Psoas muscle (tissue), 7 donors: ENCODE measurements at regions not wholly inside any gene's neighbourhood (a gene's known extent, or its start where the extent isn't known, plus 50 kb on each side); places are given as distances from the start of the nearest gene placed in this dataset.

Experiments
- ATAC-seq, 4 donors: fragments of 200-7000 bp; cut with Tn5 transposase; one replicate each; pipeline ENCODE4 v1.9.1; 2020; ENCODE audit warnings: moderate library complexity in 3 of 4, mild to moderate bottlenecking in 2 of 4
- DNase-seq, 2 donors: peaks; one replicate each; pipeline ENCODE4 v3.0.0-alpha.2; 2020
- H3K27ac ChIP-seq: fragments of 200-600 bp; one replicate; pipeline ENCODE4 v1.8.0; 2022
- H3K27me3 ChIP-seq, 3 donors: fragments of 200-600 bp in 1 of 3; one replicate each; pipeline versions ENCODE4 v1.6.1 to v1.8.0; 2013 to 2022; ENCODE audit warnings: low read length in 2 of 3, mild to moderate bottlenecking in 2 of 3, moderate library complexity in 1 of 3; ENCODE audit not compliant: insufficient read depth in 3 of 3
- H3K36me3 ChIP-seq, 2 donors: fragments of 200-600 bp in 1 of 2; one replicate each; pipeline versions ENCODE4 v1.6.1 to v1.8.0; 2013 to 2022; ENCODE audit warnings: low read depth in 1 of 2, mild to moderate bottlenecking in 1 of 2, moderate library complexity in 1 of 2; ENCODE audit not compliant: insufficient read depth in 1 of 2
- H3K4me1 ChIP-seq: fragments of 200-600 bp; one replicate; pipeline ENCODE4 v1.8.0; 2022
- H3K4me3 ChIP-seq: fragments of 200-600 bp; one replicate; pipeline ENCODE4 v1.8.0; 2022; ENCODE audit warnings: mild to moderate bottlenecking
- H3K9me3 ChIP-seq: fragments of 200-600 bp; one replicate; pipeline ENCODE4 v1.8.0; 2022
- WGBS, 3 donors: extraction: QIAGEN DNeasy Blood & Tissue Kit; methylation state at CpG; one replicate each; pipeline versions ENCODE4 v1.1.6 to v1.1.7; 2013; 5-methylcytosine and 5-hydroxymethylcytosine counted together
- intact Hi-C, 2 donors: fragments of 100-400 bp; cut with DNase I; formaldehyde crosslinking; loops; one replicate each; pipeline versions ENCODE4 v1.11.0 to v1.14.2; 2022
- TF ChIP-seq, protein P1 (sequence below): fragments of 200-600 bp; IDR thresholded peaks from one replicate; pipeline ENCODE4 v1.8.0; 2022; ENCODE audit warnings: antibody characterized with exemption
- donor health status: healthy with polysubstance abuse.
- donor health status: DM: no; HTN: no; CAD: no; lungs with moderate emphysema.
- donor health status: Bipolar disorder and iron deficiency.
- donor health status: healthy.
- donor health status: DM: yes; HTN: yes; CAD: no.
- donor health status: DM: no; HTN: no; CAD: no.
- donor health status: DM: yes; HTN: yes; CAD: no.

DNA sequence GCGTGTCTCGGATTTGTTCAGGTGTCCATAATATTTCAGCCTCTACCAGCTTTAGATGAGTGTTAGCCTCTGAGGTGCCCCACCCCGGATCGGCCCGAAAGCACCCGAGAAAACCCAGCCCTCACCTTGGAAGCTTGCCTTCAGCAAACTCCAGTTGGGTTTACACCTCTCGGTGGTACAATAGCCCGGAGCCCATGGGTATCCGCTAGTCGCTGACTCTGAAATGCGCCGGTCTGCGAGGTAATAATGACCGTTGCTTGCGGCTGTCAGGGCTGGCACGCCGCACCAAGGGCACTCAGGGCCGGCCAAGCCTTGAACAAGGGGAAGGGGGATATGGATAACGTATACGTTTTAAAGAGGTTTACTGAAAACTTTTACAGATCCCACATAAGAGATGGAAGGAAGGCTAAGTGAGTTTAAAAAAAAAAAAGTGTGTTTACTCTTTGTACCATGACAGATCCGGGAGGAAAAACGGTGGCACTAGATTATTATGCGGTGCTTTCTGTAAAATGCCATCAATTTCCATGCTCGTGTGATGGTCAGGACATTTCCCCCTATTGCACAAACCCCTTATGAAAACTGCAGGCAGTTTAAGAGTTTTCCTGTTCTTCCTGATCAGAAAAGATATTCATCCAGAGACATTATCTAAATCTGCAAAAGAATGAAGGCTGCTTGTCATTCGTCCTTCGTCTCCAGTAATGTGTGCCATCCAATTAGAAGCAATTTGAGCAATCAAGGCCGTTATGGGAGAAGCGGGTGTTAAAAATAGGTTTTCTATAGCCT, 124.2 kb downstream of the TMEM161B start:
- intact Hi-C loops = loop anchor here (10.0 kb wide), 3 partner anchors 120 to 530 kb away; partner anchors contain the start of gene TMEM161B (in 1 of the 2)
- TF ChIP-seq, protein P1, sequence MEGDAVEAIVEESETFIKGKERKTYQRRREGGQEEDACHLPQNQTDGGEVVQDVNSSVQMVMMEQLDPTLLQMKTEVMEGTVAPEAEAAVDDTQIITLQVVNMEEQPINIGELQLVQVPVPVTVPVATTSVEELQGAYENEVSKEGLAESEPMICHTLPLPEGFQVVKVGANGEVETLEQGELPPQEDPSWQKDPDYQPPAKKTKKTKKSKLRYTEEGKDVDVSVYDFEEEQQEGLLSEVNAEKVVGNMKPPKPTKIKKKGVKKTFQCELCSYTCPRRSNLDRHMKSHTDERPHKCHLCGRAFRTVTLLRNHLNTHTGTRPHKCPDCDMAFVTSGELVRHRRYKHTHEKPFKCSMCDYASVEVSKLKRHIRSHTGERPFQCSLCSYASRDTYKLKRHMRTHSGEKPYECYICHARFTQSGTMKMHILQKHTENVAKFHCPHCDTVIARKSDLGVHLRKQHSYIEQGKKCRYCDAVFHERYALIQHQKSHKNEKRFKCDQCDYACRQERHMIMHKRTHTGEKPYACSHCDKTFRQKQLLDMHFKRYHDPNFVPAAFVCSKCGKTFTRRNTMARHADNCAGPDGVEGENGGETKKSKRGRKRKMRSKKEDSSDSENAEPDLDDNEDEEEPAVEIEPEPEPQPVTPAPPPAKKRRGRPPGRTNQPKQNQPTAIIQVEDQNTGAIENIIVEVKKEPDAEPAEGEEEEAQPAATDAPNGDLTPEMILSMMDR = no peak
- ATAC-seq (no peak), DNase-seq (peak in 1 of 2 donors; percentile 50)
- Histone ChIP-seq H3K36me3 (no peaks in the 10 kb centered on the region), H3K27me3 (peaks cover 6 to 60% (median 14%) of the 10 kb centered on the region in 3 donors), H3K27ac (no peak overlapping the region), H3K4me3 (peak overlapping the region; percentile 70), H3K4me1 (peaks cover 8% of the 10 kb centered on the region), H3K9me3 (no peaks in the 10 kb centered on the region)
- WGBS, 3 donors = 6 to 11% (median 10%) methylated on average over 28 of the region's 28 CpGs

DNA sequence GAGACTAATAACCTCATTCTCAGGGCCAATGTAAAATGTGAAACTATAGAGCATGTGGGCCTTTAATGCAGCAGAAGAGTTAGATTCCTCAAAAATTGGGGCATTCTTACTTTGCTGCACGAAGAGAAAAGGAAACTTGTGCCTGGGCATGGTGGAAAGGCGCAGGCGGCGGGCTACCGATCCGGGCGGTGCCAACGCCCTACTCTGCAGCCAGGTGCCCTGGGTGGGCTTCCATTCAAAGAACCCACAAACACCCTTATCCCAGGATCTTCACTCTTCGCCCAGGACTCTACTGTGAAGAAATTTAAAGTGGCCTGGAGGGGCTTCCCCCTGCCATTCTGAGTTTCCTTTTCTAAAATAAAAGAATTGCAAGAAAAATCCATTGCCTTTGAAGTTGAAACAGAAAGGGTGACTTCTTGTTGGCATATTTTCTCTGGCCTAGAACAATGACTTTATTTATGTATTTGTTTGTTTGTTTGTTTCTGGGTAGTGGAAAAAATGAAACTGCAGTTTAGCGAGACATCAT, 124.9 kb downstream of the TMEM161B start:
- Histone ChIP-seq H3K4me3 (peak overlapping the region; percentile 70), H3K27me3 (peaks cover 7 to 66% (median 14%) of the 10 kb centered on the region in 3 donors), H3K9me3 (no peaks in the 10 kb centered on the region), H3K27ac (no peak overlapping the region), H3K36me3 (no peaks in the 10 kb centered on the region), H3K4me1 (peaks cover 8% of the 10 kb centered on the region)
- DNase-seq = no peak
- TF ChIP-seq, protein P1 = no peak
- WGBS, 3 donors = 15 to 21% (median 16%) methylated on average over 10 of the region's 10 CpGs
- ATAC-seq = no peak
- intact Hi-C loops = loop anchor here (2.0 to 10.0 kb wide), 4 partner anchors 121 to 537 kb away; partner anchors contain the start of gene TMEM161B (in 1 of the 2)

DNA sequence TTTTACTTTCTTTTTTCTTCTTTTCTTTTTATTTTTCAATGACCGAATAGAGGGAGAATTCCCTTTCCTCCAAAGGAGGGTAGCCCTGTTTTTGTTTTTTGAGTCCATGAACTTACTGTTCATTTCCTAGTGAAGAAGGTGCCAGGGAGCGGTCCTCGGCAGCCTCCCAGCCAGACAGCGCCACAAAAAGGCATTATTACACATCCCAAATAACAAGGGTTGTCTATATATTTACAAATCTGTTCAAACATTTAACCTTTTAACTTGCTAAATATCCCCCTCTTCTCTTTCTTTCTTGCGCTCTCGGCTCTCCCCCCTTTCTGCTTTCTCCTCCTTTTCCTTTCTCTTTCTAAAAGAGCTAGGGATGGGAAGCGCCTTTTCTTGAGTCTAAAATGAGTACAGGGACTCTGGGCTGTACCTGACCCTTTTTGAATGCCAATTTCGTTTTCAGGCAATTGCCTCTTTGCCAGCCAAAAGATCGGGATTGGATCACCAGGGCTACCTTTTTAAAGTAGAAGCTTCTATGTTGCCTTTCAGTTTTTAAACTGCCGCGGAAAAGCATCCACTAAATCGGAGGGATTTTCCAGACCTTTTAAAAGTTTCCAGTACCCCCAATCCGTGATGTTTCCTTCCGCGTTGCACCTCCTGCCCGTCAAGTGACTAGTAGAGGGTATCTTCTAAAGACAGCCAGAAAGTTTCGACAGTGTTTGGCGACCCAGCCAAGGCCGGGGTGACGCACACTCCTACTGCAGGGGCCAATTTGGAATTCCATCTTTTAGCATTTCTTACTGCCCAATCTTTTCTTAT, 125.6 kb downstream of the TMEM161B start:
- TF ChIP-seq, protein P1 = no peak
- no peaks in the 10 kb centered on the region for H3K36me3 ChIP-seq
- no peaks in the 10 kb centered on the region for H3K9me3 ChIP-seq
- intact Hi-C loops = loop anchor here (2.0 to 10.0 kb wide), 4 partner anchors 122 to 538 kb away; partner anchors contain the start of gene TMEM161B (in 1 of the 2)
- ATAC-seq (peak in 1 of 4 donors; percentile 21), DNase-seq (peak; percentile 67 to 74)
- peak overlapping the region; percentile 70 for H3K4me3 ChIP-seq
- H3K27ac ChIP-seq = no peak overlapping the region
- WGBS, 3 donors = 2 to 5% (median 4%) methylated on average over 20 of the region's 20 CpGs
- H3K27me3 ChIP-seq = peaks cover 7 to 73% (median 14%) of the 10 kb centered on the region in 3 donors
- peaks cover 8% of the 10 kb centered on the region for H3K4me1 ChIP-seq

DNA sequence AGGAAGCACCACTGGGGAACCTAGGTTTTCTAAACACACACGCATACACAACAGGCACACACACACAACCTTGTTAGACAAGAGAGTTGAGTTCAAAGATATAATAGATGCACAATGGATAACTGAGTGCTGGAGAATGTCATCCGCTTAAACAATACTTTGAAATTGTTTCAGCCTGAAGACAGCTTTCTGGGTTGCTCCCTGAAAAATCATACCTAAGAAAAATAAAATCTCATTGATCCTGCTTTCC, 126.1 kb downstream of the TMEM161B start:
- intact Hi-C loops = loop anchor here (2.0 to 10.0 kb wide), 4 partner anchors 122 to 538 kb away; partner anchors contain the start of gene TMEM161B (in 1 of the 2)
- DNase-seq (no peak), ATAC-seq (no peak)
- 9 to 12% (median 10%) methylated on average over 2 of the region's 2 CpGs for WGBS, 3 donors
- H3K9me3 ChIP-seq = no peaks in the 10 kb centered on the region
- no peak overlapping the region for H3K27ac ChIP-seq
- H3K27me3 ChIP-seq = peaks cover 7 to 77% (median 14%) of the 10 kb centered on the region in 3 donors
- no peaks in the 10 kb centered on the region for H3K36me3 ChIP-seq
- peak overlapping the region; percentile 70 for H3K4me3 ChIP-seq
- H3K4me1 ChIP-seq = peaks cover 8% of the 10 kb centered on the region
- TF ChIP-seq, protein P1 = no peak
